ENCODE measurements at regions not wholly inside any gene's neighbourhood (a gene's known extent, or its start where the extent isn't known, plus 50 kb on each side); places are given as distances from the start of the nearest gene placed in this dataset.

GRCh38 chr4:130187587-130187986 lies 1091.6 kb downstream of the C4orf33 start:
- DNase-seq = no peak
- H3K36me3 ChIP-seq (replicated peaks) = no peaks in the 10 kb centered on the region
- H3K27ac ChIP-seq = no peak overlapping the region
- no peaks in the 10 kb centered on the region for H3K27me3 ChIP-seq (replicated peaks)
- no peak for TF ChIP-seq CTCF (IDR thresholded peaks at IDR 0.05; ENCODE audit: low read depth, low read length, missing control alignments)
- in situ Hi-C loops (cut with HindIII; ENCODE audit: low pct_ligation_motif_present, low sequenced_read_pairs) = no loop called here
- no peak overlapping the region for H3K4me3 ChIP-seq (ENCODE audit: low read depth, low read length)

DNA sequence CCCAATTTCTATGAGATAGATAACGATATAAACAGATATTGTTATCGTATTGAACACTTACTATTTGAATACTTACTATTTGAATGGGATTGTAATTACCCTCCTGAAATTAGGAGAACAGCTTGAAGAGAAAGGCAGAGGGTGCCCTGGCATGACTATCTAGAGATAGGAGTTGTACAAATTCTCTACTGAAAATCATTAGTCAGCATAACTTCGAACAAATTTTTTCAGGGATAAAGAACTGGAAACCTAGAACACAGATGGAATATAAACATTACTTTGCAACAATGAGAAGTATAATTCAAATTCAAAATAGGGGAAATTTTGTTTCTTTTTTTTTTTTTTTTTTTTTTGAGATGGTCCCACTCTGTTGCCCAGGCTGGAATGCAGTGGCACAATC lies 1096.8 kb downstream of the C4orf33 start:
- no peak for TF ChIP-seq CTCF (IDR thresholded peaks at IDR 0.05; ENCODE audit: low read depth, low read length, missing control alignments)
- no peaks in the 10 kb centered on the region for H3K36me3 ChIP-seq (replicated peaks)
- no peaks in the 10 kb centered on the region for H3K27me3 ChIP-seq (replicated peaks)
- DNase-seq = no peak
- H3K27ac ChIP-seq = no peak overlapping the region
- no peak overlapping the region for H3K4me3 ChIP-seq (ENCODE audit: low read depth, low read length)
- in situ Hi-C loops (cut with HindIII; ENCODE audit: low pct_ligation_motif_present, low sequenced_read_pairs) = no loop called here

GRCh38 chr4:130197946-130198345 lies 1102.0 kb downstream of the C4orf33 start:
- H3K27ac ChIP-seq = no peak overlapping the region
- H3K27me3 ChIP-seq (replicated peaks) = no peaks in the 10 kb centered on the region
- in situ Hi-C loops (cut with HindIII; ENCODE audit: low pct_ligation_motif_present, low sequenced_read_pairs) = no loop called here
- no peak for DNase-seq
- no peak for TF ChIP-seq CTCF (IDR thresholded peaks at IDR 0.05; ENCODE audit: low read depth, low read length, missing control alignments)
- no peak overlapping the region for H3K4me3 ChIP-seq (ENCODE audit: low read depth, low read length)
- no peaks in the 10 kb centered on the region for H3K36me3 ChIP-seq (replicated peaks)

DNA sequence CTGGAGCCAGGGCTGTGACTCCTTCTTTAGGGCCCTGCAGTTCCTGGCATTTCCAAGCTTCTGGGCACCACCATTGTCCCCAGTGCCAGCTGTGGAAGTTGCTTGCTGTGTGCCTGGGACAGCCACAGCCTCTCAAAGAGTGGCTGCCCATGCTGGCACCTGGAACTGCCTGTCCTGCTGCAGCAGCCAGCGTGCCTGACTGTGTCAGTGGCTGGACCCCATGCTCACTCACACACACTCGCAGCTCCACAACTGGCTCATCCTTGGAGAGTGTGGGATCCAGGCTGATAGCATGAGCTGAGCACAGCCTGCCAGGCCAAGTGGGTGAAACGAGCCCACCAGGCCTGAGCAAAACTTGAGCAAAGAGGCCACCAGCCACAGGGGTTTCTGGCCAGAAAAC lies 1107.6 kb downstream of the C4orf33 start:
- no peak overlapping the region for H3K27ac ChIP-seq
- no peak for DNase-seq
- no peak for TF ChIP-seq CTCF (IDR thresholded peaks at IDR 0.05; ENCODE audit: low read depth, low read length, missing control alignments)
- no peaks in the 10 kb centered on the region for H3K27me3 ChIP-seq (replicated peaks)
- no peak overlapping the region for H3K4me3 ChIP-seq (ENCODE audit: low read depth, low read length)
- in situ Hi-C loops (cut with HindIII; ENCODE audit: low pct_ligation_motif_present, low sequenced_read_pairs) = no loop called here
- H3K36me3 ChIP-seq (replicated peaks) = no peaks in the 10 kb centered on the region

GRCh38 chr4:130210864-130211263 lies 1114.9 kb downstream of the C4orf33 start:
- H3K27me3 ChIP-seq (replicated peaks) = no peaks in the 10 kb centered on the region
- DNase-seq = peak; percentile 88
- H3K36me3 ChIP-seq (replicated peaks) = no peaks in the 10 kb centered on the region
- in situ Hi-C loops (cut with HindIII; ENCODE audit: low pct_ligation_motif_present, low sequenced_read_pairs) = no loop called here
- peak overlapping the region; percentile 66 for H3K27ac ChIP-seq
- no peak for TF ChIP-seq CTCF (IDR thresholded peaks at IDR 0.05; ENCODE audit: low read depth, low read length, missing control alignments)
- H3K4me3 ChIP-seq (ENCODE audit: low read depth, low read length) = no peak overlapping the region

DNA sequence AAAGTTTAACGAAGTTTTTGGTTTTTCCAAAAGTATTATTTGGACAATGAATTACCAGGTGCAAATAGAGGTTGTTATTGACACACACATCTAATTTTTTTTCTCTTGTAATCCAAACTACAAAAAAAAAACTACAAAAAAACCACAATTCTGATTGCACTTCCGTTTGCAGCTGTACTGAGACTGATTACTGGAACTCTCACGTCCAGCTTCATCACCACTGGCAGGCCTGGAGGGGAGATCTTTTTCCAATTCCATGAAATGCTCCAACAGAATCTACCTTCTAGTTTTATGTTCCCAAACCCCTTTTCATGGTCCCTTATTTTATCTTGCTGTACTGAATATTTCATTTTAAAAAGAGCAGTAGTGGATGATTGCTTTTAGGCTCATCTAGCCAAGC lies 1118.3 kb downstream of the C4orf33 start:
- no peak for TF ChIP-seq CTCF (IDR thresholded peaks at IDR 0.05; ENCODE audit: low read depth, low read length, missing control alignments)
- Histone ChIP-seq H3K4me3 (ENCODE audit: low read depth, low read length) (no peak overlapping the region), H3K27ac (no peak overlapping the region), H3K27me3 (replicated peaks) (no peaks in the 10 kb centered on the region), H3K36me3 (replicated peaks) (no peaks in the 10 kb centered on the region)
- no peak for DNase-seq
- in situ Hi-C loops (cut with HindIII; ENCODE audit: low pct_ligation_motif_present, low sequenced_read_pairs) = no loop called here

All from brain microvascular endothelial cell (primary cell).